ENCODE measurements at regions not wholly inside any gene's neighbourhood (a gene's known extent, or its start where the extent isn't known, plus 50 kb on each side); places are given as distances from the start of the nearest gene placed in this dataset.

DNA sequence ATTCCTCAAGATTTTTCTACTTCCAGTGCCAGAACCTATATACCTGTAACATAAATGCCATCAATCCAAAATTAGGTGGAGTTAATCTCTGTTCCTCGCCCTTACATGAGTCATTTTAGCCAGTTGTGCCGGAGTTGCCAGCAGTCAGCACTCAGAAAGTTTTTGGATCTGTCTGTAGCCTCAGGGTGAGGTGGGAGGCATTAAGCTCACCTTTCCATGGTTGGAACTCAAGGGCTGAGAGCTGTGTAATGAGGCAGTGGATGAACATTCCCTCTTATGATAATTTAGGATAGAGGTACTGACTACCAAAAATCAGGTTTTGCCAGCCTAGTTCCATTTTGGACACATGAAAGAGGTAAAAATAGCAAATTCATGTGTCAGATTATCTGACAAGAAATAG, 1553.1 kb upstream of the ADGRL3 start:
- TF ChIP-seq CTCF (IDR thresholded peaks at IDR 0.05) = no peak
- TF ChIP-seq POLR2A (IDR thresholded peaks at IDR 0.05) = no peak

Data from lower leg skin (tissue), 3 donors.